Prostate gland (tissue), 2 donors: ENCODE measurements at regions not wholly inside any gene's neighbourhood (a gene's known extent, or its start where the extent isn't known, plus 50 kb on each side); places are given as distances from the start of the nearest gene placed in this dataset.
A peak's percentile ranks its signal among the peaks of the same experiment; 100 is the strongest.
"Not testable (repeated sequence)": the region's sequence is repeated elsewhere in the genome, so short reads cannot be mapped to it uniquely, and the experiment has no call there.

Experiments
- DNase-seq: peaks from one replicate; pipeline ENCODE4 v3.0.0-alpha.2; 2019; ENCODE audit warnings: low spot score
- H3K27ac ChIP-seq, 2 donors: fragments of 200-600 bp; sonication (generic); 2 replicates each; pipeline ENCODE4 v1.5.1; 2017 to 2019
- H3K27me3 ChIP-seq: fragments of 200-600 bp; sonication (generic); replicated peaks from 2 replicates; pipeline ENCODE4 v1.5.1; 2019; ENCODE audit not compliant: insufficient read depth
- H3K36me3 ChIP-seq, 2 donors: fragments of 200-600 bp; sonication (generic); 1 replicate in 1 of 2; 2 replicates in 1 of 2; pipeline versions ENCODE4 v1.5.1 to v1.8.1; 2017 to 2019
- H3K4me1 ChIP-seq: fragments of 200-600 bp; sonication (generic); replicated peaks from 2 replicates; pipeline ENCODE4 v1.5.1; 2019
- H3K4me3 ChIP-seq, 2 donors: fragments of 200-600 bp; sonication (generic); 2 replicates each; pipeline ENCODE4 v1.5.1; 2017 to 2019
- H3K9me3 ChIP-seq: fragments of 200-600 bp; sonication (generic); 2 replicates; pipeline ENCODE4 v1.5.1; 2017
- POLR2A ChIP-seq: fragments of 450-650 bp; IDR thresholded peaks from one replicate; pipeline ENCODE4 v1.6.1; 2016; ENCODE audit warnings: antibody characterized with exemption, mild to moderate bottlenecking
- POLR2AphosphoS5 ChIP-seq: sonication (generic); formaldehyde crosslinking; IDR thresholded peaks from one replicate; pipeline ENCODE4 v1.6.1; 2017; ENCODE audit warnings: antibody characterized with exemption
- WGBS: methylation state at CpG from one replicate; pipeline ENCODE4 v1.1.5; 2018; 5-methylcytosine and 5-hydroxymethylcytosine counted together
- intact Hi-C: fragments of 100-400 bp; cut with DNase I; formaldehyde crosslinking; loops from one replicate; pipeline ENCODE4 v1.14.2; 2022
- TF ChIP-seq, protein P1 (sequence below), 4 experiments: fragments of 200-600 bp in 2 of 4; fragments of 450-650 bp in 2 of 4; sonication (generic) in 2 of 4; IDR thresholded peaks; 1 replicate in 3 of 4; 2 replicates in 1 of 4; pipeline ENCODE4 v1.5.1; 2016 to 2019; ENCODE audit warnings: antibody characterized with exemption in 4 of 4, mild to moderate bottlenecking in 2 of 4, moderate library complexity in 2 of 4

DNA sequence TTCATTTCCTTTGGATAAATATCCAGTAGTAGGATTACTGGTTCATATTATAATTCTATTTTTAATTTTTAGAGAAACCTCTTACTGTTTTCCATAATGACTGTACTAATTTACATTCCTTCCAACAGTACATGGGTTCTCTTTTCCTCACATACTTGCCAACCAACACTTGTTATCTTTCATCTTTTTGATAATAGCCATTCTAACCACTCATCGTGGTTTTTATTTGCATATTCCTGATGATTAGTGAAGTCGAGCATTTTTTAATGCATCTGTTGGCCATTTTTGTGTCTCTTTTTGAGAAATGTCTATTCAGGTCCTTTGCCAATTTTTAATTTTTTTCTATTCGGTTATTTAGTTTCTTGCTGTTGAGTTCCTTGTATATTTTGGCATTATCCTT is 457.7 kb upstream of the PDE3A start:
- H3K36me3 ChIP-seq: no peaks in the 10 kb centered on the region
- 39% methylated on average over 3 of the region's 3 CpGs for WGBS
- intact Hi-C loops: no loop called here
- H3K4me1 ChIP-seq: no peaks in the 10 kb centered on the region
- no peak overlapping the region for H3K4me3 ChIP-seq
- no peak overlapping the region for H3K27ac ChIP-seq
- TF ChIP-seq, protein P1, sequence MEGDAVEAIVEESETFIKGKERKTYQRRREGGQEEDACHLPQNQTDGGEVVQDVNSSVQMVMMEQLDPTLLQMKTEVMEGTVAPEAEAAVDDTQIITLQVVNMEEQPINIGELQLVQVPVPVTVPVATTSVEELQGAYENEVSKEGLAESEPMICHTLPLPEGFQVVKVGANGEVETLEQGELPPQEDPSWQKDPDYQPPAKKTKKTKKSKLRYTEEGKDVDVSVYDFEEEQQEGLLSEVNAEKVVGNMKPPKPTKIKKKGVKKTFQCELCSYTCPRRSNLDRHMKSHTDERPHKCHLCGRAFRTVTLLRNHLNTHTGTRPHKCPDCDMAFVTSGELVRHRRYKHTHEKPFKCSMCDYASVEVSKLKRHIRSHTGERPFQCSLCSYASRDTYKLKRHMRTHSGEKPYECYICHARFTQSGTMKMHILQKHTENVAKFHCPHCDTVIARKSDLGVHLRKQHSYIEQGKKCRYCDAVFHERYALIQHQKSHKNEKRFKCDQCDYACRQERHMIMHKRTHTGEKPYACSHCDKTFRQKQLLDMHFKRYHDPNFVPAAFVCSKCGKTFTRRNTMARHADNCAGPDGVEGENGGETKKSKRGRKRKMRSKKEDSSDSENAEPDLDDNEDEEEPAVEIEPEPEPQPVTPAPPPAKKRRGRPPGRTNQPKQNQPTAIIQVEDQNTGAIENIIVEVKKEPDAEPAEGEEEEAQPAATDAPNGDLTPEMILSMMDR (IDR thresholded peaks at IDR 0.05): no peak
- no peak for TF ChIP-seq POLR2AphosphoS5
- TF ChIP-seq POLR2A: no peak
- H3K27me3 ChIP-seq: no peaks in the 10 kb centered on the region
- no peak for DNase-seq
- no peaks in the 10 kb centered on the region for H3K9me3 ChIP-seq

DNA sequence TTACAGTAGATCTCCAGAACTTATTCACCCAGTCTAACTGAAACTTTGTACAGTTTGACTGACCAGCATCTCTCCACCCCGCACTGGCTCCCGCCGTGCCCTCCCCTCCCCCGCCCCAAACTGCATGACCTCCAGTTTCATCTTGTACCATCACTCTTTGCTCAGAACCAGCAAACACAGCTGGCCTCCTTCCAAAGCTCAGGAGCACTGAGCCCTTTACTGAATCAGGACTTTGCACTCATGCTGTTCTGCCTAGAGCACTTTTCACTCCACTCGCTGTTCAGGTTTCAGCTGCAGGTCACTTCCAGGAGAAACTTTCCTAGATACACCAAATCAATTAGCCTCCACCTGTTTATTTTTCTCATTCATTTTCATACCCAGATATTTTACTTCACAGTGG is 455.3 kb upstream of the PDE3A start:
- H3K4me3 ChIP-seq: no peak overlapping the region
- H3K9me3 ChIP-seq: no peaks in the 10 kb centered on the region
- intact Hi-C loops: no loop called here
- WGBS: 77% methylated on average over 5 of the region's 5 CpGs
- DNase-seq: no peak
- TF ChIP-seq POLR2A: no peak
- H3K36me3 ChIP-seq: no peaks in the 10 kb centered on the region
- H3K27ac ChIP-seq: no peak overlapping the region
- H3K27me3 ChIP-seq: no peaks in the 10 kb centered on the region
- H3K4me1 ChIP-seq: no peaks in the 10 kb centered on the region

DNA sequence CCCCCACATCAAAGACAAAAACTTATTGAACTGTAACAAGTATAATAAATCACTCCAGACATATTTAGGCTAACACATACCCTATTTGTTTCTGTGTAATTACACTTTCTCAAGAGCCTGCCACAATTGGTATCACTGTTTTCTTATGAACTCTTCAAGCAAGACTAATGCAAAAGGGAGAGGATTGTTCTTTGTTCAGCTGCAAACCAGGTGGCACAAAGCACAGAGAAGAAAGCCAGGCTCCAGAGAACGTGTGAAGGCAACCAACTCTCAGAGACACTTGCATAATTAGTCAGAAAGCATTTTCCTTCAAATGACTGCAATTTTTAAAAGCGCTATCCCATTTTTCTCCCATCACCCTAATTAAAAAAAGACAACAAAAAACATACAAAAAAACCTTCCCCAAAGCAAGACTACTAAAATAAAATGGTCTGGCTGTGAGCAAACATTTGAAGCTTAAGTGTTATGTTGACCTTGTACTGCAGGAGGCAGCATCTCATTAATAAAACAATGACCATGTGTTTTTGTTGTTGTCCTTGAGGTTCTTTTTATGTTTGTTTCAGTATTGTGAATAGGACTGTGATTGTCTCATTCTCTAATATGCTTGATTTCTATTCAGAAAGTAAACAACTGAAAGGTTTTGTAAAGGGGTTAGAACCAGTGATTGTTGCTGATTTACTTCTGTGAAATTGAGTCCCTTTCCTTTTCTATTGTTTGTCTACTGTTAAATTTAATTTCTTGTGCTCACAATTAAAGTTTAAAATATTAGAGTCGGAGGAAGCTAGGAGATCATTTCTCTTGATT is 452.7 kb upstream of the PDE3A start:
- no peak overlapping the region for H3K27ac ChIP-seq
- no peaks in the 10 kb centered on the region for H3K36me3 ChIP-seq
- DNase-seq: no peak
- no peak for TF ChIP-seq POLR2AphosphoS5
- TF ChIP-seq, protein P1 (IDR thresholded peaks at IDR 0.05): peak in 3 of 4 experiments; percentile 42 to 74 (median 60)
- whole genome bisulfite sequencing: 51% methylated on average over 3 of the region's 3 CpGs
- no peaks in the 10 kb centered on the region for H3K4me1 ChIP-seq
- H3K27me3 ChIP-seq: no peaks in the 10 kb centered on the region
- no peaks in the 10 kb centered on the region for H3K9me3 ChIP-seq
- intact Hi-C loops: loop anchor here (5.0 kb wide), 1 partner anchor 457 kb away; no protein-coding TSS in a partner anchor
- no peak overlapping the region for H3K4me3 ChIP-seq

DNA sequence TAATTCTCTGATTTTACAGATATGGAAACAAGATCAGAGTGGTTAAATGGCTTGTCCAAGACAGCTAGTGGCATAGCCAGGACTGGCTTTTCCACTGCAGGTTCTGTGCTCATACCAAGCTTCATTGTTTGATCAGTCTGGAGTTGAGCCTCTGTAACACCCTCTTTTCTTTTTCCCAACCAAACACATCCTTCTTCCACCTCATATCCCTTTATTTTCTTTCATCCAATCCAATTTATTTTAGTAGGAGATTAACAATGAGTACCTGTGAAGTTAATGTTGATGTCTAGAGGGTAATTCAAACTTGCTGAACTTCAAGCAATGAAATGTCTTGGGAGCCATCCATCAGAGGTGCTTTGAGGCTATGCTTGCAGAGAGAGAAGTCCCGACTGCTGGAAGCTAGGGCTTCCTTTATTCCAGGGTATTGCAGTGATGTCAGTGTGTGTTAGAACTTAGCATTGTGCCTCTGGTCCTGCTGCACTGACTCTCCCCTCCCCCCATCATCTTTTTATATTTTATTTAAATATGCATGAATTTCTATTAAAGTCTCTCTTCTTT is 452.1 kb upstream of the PDE3A start:
- Histone ChIP-seq H3K4me3 (no peak overlapping the region), H3K27me3 (no peaks in the 10 kb centered on the region), H3K27ac (no peak overlapping the region), H3K9me3 (no peaks in the 10 kb centered on the region), H3K36me3 (no peaks in the 10 kb centered on the region), H3K4me1 (no peaks in the 10 kb centered on the region)
- DNase-seq: no peak
- TF ChIP-seq, protein P1 (IDR thresholded peaks at IDR 0.05): no peak
- TF ChIP-seq POLR2AphosphoS5 (no peak), POLR2A (no peak)
- WGBS: 25% methylated on average over 1 of the region's 1 CpG
- intact Hi-C loops: loop anchor here (5.0 kb wide), 1 partner anchor 456 kb away; no protein-coding TSS in a partner anchor

DNA sequence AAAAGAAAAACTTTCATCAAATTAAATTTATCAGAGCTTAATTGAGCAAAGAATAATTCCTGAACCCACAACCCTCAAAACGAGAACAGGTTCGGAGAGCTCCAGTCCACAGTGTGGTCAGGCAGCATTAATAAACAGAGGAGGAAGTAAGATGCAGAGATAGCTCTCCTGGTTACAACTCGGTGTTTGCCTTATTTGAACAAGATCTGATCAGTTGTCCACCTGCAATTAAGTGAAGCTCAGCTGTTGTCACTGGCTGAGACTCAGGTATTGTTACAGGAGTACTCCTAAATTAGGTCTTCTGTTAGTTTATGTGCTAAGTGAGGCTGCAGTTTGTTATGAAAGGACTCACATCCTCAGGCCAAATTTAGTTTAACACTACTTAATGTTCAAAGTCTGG is 451.4 kb upstream of the PDE3A start:
- 28% methylated on average over 3 of the region's 3 CpGs for WGBS
- peak; percentile 18 for DNase-seq
- Histone ChIP-seq H3K9me3 (no peaks in the 10 kb centered on the region), H3K4me1 (no peaks in the 10 kb centered on the region), H3K4me3 (no peak overlapping the region), H3K27me3 (no peaks in the 10 kb centered on the region), H3K27ac (no peak overlapping the region), H3K36me3 (no peaks in the 10 kb centered on the region)
- intact Hi-C loops: loop anchor here (5.0 kb wide), 1 partner anchor 455 kb away; no protein-coding TSS in a partner anchor
- TF ChIP-seq POLR2AphosphoS5 (peak; percentile 49), POLR2A (no peak)
- TF ChIP-seq, protein P1 (IDR thresholded peaks at IDR 0.05): no peak

DNA sequence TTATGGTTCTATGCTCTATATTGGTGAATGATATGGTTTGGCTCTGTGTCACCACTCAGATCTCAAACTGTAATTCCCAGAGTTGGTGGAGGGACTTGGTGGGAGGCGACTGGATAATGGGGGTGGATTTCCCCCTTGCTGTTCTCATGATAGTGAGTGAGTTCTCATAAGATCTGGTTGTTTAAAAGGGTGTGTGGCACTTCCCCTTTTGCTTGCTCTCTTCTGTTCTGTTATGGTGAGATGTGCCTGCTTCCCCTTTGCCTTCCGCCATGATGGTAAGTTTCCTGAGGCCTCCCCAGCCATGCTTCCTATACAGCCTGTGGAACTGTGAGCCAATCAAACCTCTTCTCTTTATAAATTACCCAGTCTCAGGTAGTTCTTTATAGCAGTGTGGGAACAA is 446.6 kb upstream of the PDE3A start:
- intact Hi-C loops, H3K9me3 ChIP-seq, H3K4me1 ChIP-seq, H3K27me3 ChIP-seq, H3K36me3 ChIP-seq, H3K27ac ChIP-seq, H3K4me3 ChIP-seq, DNase-seq: not testable (repeated sequence)
- 100% methylated on average over 2 of the region's 2 CpGs for WGBS
